RWPE1 (cell line): ENCODE measurements at regions not wholly inside any gene's neighbourhood (a gene's known extent, or its start where the extent isn't known, plus 50 kb on each side); places are given as distances from the start of the nearest gene placed in this dataset.
"Not testable (repeated sequence)": the region's sequence is repeated elsewhere in the genome, so short reads cannot be mapped to it uniquely, and the experiment has no call there.

ENCODE experiments used
- CTCF ChIA-PET: fragments of 350-600 bp; sonication (Branson Sonifier 250); formaldehyde crosslinking; extraction: SDS; loops from one replicate; lab custom pipeline; 2021; lab: Yijun Ruan, JAX
- POLR2A ChIA-PET: fragments of 400-600 bp; formaldehyde crosslinking; extraction: SDS; loops from one replicate; lab custom pipeline; 2020; ENCODE audit warnings: antibody characterized with exemption; ENCODE audit not compliant: low non-redundant PET; lab: Yijun Ruan, JAX
- DNase-seq: peaks from one replicate; pipeline ENCODE4 v3.0.0; 2012; ENCODE audit warnings: low spot score
- H3K27ac ChIP-seq: fragments of 450-650 bp; 2 replicates; pipeline ENCODE4 v1.5.1; 2017
- TF ChIP-seq, protein P1 (sequence below): fragments of 450-650 bp; conservative IDR thresholded peaks from 2 replicates; pipeline ENCODE4 v1.5.1; 2017; ENCODE audit warnings: low read depth, mild to moderate bottlenecking

DNA sequence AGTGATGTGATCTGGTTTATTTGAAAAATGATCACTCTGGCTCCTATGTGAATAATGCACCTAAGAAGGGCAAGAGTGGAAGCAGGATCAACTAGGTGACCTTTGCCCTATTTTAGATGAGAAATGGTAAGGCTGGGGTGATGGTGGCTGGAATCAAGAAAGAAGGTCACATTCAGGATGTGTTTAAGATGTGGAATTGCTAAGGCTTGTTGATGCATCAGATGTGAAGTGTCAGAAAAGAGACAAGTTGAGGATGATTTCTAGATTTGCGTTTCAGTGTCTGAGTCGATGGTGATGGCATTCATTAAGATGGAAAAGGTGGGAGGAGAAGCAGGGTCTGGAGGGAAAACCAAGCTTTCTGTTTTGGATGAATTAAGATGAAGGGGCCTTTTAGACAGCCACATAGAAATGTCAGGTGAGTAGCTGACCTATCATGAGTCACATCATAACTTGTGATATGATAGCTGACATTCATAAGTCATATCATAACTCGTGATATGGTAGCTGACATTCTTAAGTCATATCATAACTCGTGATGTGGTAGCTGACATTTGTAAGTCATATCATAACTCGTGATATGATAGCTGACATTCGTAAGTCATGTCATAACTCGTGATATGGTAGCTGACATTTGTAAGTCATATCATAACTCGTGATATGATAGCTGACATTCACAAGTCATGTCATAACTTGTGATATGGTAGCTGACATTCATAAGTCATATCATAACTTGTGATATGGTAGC is 101.2 kb upstream of the SEC11C start:
- H3K27ac ChIP-seq, result no peak overlapping the region
- DNase-seq, result no peak
- CTCF ChIA-PET, result no interaction called here
- POLR2A ChIA-PET, result no interaction called here
- TF ChIP-seq, protein P1, sequence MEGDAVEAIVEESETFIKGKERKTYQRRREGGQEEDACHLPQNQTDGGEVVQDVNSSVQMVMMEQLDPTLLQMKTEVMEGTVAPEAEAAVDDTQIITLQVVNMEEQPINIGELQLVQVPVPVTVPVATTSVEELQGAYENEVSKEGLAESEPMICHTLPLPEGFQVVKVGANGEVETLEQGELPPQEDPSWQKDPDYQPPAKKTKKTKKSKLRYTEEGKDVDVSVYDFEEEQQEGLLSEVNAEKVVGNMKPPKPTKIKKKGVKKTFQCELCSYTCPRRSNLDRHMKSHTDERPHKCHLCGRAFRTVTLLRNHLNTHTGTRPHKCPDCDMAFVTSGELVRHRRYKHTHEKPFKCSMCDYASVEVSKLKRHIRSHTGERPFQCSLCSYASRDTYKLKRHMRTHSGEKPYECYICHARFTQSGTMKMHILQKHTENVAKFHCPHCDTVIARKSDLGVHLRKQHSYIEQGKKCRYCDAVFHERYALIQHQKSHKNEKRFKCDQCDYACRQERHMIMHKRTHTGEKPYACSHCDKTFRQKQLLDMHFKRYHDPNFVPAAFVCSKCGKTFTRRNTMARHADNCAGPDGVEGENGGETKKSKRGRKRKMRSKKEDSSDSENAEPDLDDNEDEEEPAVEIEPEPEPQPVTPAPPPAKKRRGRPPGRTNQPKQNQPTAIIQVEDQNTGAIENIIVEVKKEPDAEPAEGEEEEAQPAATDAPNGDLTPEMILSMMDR, result no peak

DNA sequence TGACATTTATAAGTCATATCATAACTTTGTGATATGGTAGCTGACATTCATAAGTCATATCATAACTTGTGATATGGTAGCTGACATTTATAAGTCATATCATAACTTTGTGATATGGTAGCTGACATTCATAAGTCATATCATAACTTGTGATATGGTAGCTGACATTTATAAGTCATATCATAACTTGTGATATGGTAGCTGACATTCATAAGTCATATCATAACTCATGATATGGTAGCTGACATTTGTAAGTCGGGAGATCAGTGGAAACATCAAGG is 100.7 kb upstream of the SEC11C start:
- CTCF ChIA-PET, result not testable (repeated sequence)

DNA sequence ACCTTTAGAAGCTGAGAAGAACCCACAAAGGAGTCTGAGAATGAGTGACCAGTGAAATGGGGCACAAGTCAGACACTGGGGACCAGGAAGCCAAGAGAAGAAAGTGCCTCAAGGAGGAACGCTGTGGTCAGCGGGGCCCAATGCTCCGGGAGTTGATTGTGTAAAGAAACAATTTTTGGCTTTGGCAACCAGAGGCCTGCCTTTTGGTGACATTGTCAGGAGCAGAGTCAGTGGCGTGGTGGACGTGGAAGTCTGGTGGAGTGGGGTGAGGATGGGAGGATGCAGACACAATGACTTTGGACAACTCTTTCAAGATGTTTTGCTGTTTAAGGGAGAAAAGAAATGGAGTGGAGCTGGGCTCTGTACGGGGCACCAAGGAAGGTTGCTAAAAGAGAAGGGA is 100.2 kb upstream of the SEC11C start:
- TF ChIP-seq, protein P1, result no peak
- CTCF ChIA-PET, result no interaction called here
- no peak overlapping the region for H3K27ac ChIP-seq
- POLR2A ChIA-PET, result no interaction called here
- no peak for DNase-seq

More for the DNA sequence above, 100.7 kb upstream of the SEC11C start:
- DNase-seq, H3K27ac ChIP-seq, POLR2A ChIA-PET: not testable (repeated sequence)

DNA sequence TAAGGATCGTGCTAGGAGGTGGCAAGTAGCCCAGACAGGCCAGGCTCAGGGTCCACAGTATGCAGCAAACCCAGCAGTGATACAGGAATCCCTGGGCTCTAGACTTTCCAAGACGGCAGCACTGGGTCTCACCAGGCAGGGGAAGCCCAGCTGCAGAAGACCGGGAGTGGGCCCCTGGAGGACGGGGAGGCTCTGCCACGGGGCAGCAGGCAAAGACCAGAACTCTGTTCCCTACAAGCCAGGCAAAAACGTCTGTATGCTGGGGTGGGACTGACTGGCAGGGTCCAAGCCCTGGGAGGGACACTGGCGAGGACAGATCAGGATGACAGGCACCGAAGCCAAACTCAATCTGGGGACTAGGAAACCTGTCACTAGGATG is 98.9 kb upstream of the SEC11C start:
- CTCF ChIA-PET, result no interaction called here
- TF ChIP-seq, protein P1, result no peak
- H3K27ac ChIP-seq, result peak overlapping the region; percentile 58
- POLR2A ChIA-PET, result no interaction called here
- DNase-seq, result no peak

DNA sequence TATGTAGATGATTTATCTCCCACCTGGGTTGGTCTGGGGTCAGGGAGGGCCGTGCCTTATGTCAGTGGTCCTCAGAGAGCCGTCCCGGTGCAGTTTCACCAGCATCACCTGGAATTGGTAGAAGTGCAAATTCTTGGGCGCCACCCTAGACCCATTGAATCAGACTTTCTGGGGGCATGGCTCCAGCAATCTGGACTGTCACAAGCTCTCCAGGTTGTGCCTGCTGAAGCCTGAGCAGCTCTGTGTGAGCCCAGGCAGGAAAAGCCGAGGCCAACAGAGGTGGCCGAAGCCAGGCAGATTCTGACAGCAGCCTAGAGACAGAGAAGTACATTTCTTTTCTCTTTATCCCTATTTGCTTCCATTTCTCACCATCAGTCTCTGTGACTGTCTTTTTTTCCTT is 98.4 kb upstream of the SEC11C start:
- peak overlapping the region; percentile 58 for H3K27ac ChIP-seq
- DNase-seq, result no peak
- TF ChIP-seq, protein P1, result no peak
- ChIA-PET CTCF (no interaction called here), POLR2A (no interaction called here)

DNA sequence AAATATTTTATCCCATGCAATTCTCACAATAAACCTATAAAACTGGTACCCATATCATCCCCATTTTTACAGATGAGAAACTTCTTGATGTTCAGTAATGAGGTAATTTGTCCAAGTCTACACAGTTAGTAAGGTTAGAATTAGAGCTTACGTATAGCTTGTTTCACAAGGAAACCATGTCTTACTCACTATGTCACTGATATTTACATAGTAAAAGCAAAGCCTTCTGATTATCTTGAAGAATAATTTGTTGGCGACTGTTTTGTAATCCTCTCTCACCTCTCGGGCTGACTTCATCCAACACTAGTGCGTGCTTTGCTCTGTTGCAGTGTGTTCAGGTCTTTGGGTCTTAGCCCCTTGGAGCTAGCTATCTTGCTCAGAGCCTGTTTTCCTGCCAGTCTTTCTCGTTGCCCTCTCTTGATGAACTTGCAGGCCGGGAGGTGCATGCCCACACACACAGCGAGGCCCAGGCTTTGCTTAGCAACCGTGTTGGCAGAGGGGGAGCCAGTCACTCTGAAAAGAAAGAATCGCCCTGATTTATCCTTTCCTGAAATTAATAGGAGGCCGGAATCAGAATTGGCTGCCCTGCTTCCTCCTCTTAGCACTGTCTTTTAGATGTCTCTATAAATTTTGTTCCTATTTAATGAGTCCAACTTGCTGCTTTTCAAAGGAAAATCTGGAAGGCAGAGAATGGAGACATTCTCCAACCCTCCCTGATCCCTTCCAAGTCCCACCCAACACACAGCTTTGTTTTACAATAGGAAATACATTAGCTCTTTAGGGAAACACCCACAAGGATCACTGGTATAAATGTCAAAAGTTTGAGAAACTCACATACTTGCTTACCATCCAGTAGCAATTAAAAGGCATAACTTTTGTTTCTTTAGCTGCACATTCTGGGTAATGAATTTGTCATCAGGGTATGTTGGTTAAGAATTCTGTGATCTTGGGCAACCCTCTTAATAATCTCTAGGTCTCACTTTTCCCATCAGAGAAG is 97.6 kb upstream of the SEC11C start:
- H3K27ac ChIP-seq, result peak overlapping the region; percentile 60
- TF ChIP-seq, protein P1, result no peak
- DNase-seq, result no peak
- ChIA-PET CTCF (no interaction called here), POLR2A (no interaction called here)

DNA sequence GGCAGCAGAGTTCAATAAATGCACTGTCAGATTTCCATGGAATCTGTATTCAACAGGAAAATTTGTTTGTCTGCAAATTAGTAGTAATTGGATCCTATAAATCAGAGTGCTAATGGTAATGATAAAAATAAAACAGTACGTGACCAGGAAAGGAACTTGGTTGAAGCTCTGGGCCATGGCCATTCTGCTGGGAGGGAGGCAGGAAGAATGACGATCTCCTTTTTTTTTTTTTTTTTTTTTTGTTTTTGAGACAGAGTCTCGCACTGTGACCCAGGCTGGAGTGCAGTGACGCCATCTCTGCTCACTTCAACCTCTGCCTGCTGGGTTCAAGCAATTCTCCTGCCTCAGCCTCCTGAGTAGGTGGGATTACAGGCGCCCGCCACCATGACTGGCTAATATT is 94.8 kb upstream of the SEC11C start:
- ChIA-PET CTCF (no interaction called here), POLR2A (no interaction called here)
- DNase-seq, result no peak
- H3K27ac ChIP-seq, result no peak overlapping the region
- TF ChIP-seq, protein P1, result no peak
